GM18873 (cell line): ENCODE measurements at regions not wholly inside any gene's neighbourhood (a gene's known extent, or its start where the extent isn't known, plus 50 kb on each side); places are given as distances from the start of the nearest gene placed in this dataset.
"Not testable (repeated sequence)": the region's sequence is repeated elsewhere in the genome, so short reads cannot be mapped to it uniquely, and the experiment has no call there.

Experiments
- ATAC-seq: cut with Tn5 transposase; IDR thresholded peaks from one replicate; pipeline ENCODE4 v1.9.1; 2021; ENCODE audit warnings: mild to moderate bottlenecking, moderate library complexity, moderate number of reproducible peaks; ENCODE audit not compliant: unreplicated experiment, low FRiP score

DNA sequence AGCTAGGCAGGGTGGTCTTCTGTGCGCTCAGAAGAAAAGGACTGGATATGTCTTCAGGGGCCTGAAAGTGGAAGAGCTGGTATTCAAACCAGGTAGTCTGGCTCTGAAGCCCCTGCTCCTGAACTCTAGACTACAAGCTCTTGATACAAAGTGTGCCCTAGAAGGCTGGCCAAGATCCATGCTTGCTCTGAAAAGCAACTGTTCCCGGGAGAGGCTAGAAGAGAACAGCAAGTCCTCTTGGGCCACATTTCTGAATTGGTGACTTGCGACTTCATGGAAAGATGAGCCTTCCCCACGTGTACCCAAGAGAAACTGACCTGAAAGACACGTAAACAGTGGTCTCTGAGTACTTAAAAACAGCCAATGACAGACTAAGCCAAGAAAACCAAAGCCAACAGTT is 123.3 kb upstream of the GRIK3 start:
- ATAC-seq, result no peak

DNA sequence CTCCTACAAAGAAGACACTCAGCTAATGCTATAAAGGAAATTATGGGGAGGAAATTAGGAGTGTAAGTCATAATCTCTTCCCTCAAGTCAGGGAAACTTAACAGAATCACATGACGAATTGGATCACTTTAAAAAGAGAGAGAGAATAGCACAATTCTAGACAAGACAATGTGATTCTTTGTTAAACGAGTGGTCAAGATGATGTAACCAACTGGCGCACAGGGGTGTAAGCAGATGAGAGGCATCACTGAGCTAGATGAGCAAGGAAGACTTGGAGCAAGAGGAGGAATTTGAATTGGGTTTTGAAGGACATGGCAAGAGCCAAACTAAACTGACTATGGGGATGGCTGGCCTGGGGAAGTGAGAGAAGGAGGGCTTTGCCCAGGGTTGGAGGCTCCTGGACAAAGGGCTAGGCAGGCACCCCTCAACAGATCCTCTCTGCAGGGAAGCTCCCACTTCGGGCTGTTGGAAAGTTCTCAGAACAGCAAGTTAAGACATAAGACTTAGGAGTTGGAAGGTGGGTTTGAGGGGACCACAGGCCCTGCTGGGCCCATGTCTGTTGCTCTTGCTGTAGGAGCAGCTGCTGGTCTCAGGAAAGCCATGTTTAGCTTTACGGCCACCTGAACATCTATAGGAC is 123.9 kb upstream of the GRIK3 start:
- no peak for ATAC-seq

DNA sequence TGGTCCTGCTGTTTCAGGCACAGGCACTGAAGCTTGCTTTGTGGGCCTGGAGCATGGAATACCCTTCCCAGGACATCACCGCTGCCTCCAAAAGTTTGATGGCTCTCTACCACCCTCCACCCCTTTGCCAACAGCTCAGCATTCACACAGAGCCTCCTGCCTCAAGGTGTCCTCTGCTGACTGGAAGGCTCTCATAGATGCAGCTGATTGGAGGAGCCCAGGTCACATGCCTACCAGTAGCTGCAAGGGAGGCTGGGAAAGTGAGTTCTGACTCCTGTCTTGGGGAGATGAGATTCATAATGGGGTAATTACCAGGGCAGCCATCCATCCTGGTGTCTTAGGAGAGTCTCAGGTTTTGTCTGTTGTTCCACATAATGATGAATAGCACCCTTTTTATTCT is 124.8 kb upstream of the GRIK3 start:
- ATAC-seq, result no peak

DNA sequence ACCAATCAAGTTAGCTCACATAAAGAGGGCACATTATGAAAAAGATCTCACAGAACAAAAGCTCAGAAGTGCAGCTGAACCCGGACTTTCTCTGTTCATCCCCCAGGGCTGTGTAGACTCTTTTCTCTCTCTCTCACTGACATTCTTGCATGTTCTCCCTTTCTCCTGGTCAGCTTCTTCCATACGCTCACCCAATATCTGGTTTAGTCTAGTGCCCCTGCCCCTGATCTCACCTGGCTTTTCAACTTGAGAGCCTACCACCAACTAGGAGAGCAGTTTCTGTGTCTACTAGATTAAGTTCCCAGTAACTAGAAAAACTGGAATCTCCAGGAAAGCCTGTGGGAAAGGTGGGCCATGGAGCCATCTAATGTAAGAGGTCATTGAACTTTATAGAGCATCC is 126.9 kb upstream of the GRIK3 start:
- no peak for ATAC-seq

DNA sequence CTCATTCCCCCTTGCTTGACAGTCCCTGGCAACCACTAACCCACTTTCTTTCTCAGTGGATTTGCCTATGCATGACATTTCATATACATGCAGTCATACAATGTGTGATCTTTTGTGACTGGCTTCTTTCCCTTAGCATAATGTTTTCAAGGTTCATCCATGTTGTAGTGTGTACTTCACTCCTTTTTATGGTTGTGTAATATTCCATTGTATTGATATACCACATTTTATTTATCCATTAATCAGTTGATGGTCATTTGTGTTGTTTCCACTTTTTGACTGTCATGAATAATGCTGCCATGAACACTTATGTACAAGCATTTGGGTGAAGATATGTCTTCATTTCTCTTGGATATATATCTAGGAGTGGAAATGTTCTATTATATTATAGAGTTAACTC is 127.7 kb upstream of the GRIK3 start:
- ATAC-seq, result no peak

DNA sequence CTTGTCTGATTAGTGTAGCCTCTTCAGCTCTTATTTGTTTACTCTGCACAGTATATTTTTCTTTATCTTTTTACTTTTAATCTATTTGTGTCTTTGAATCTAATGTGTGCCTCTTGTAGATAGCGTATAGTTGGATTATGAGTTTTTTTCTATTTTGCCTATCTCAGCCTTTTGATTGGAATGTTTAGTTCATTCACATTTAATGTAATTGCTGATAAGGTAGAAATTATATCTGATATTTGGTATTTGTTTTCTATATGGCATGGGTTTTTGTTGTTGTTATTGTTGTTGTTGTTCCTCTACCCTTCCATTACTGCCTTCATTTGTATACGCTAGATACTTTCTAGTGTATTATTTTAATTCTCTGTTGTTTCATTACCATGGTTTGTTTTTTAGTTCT is 131.7 kb upstream of the GRIK3 start:
- no peak for ATAC-seq

DNA sequence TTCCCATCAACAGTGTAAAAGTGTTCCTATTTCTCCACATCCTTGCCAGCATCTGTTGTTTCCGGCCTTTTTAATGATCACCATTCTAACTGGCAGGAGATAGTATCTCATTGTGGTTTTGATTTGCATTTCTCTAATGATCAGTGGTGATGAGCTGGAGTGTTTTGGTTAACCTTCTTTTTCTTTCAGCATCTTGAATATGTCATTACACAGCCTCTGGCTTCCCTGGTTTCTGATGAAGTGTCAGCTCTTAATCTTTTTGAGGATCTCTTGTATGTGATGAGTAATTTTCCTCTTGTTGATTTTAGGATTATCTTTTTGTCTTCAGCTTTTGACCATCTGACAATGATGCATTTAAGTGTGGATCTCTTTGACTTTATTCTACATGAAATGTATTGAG is 133.2 kb upstream of the GRIK3 start:
- no peak for ATAC-seq

DNA sequence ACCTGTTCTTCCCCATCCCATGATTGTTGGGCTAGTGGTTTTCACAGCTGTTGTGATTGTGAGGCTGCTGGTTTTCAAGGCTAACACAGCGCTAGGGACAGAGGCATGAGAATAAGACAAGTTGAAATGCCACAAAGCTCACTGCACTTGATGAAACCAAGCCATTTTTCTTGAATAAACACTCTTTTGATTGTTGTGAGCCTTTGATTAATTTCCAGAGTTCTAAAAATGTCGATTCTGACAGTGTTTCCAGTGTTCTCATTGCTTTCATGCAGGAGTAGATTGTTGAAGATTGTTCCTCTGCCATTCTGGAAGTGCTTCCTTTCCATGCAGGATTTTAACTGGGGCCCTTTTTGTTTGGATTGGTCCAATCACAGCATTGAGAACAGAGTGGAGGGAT is 134.9 kb upstream of the GRIK3 start:
- no peak for ATAC-seq

DNA sequence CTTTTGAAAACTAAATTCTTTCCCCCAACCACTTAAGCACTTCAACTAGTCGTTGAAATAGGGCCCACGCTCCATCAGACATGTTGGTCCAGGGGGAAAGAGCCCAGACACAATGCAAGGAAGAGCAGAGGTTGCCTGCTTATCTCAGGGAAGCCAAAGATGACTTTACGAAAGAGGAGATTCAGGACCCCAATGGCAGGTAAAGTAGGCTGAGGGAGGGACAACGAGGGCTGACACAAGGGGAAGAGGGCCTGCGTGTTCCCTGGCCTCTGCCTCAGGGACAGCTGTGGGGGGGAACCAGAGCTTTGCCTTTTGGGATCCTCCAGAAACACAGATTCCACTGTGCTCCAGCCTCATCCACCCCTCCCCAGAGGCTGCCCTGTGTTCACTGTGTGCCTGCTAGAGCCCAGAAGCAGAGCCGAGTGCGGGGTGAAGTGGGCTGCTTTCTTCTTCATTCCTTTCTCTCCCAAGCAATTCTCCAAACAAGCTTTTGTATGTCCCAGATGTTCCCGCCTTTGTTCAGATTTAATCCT is 135.5 kb upstream of the GRIK3 start:
- ATAC-seq, result no peak

DNA sequence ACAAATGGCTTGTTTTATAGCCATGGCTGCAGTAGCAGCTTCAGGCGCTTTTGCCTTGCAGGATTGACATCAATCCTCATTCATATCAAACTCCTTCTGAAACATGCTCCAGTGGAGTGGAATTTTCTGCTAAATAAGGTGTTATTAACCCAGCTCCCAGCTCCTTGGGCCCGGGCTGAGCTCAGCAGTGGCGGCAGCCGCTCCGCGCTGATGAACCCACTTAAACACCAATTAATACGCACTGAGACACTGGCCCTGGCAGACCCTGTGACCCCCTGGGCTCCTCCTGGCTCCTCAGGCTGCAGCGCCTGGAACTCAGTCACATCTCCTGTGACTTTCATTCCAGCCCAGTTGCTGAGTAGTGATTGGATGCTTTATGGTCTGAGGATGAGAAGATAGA is 137.4 kb upstream of the GRIK3 start:
- ATAC-seq, result no peak

DNA sequence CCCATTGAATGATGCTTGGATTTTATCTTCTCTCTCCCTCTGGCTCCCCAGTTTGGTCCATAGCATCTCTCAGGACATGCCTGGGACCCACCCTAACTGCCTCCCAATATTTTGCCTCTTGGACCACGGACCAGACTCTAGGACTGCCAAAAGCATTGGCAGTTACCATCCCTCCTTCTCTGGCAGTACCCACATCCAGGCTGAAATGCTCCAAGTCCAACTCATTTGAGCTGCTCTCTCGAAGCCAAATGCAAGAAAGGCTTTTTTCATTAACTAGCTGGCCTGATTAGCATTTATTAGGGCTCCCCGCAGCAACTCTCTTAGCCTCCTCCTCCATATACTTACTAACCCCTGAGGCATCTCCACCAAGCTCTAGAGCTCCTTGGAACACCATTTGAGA is 140.0 kb upstream of the GRIK3 start:
- ATAC-seq, result no peak

DNA sequence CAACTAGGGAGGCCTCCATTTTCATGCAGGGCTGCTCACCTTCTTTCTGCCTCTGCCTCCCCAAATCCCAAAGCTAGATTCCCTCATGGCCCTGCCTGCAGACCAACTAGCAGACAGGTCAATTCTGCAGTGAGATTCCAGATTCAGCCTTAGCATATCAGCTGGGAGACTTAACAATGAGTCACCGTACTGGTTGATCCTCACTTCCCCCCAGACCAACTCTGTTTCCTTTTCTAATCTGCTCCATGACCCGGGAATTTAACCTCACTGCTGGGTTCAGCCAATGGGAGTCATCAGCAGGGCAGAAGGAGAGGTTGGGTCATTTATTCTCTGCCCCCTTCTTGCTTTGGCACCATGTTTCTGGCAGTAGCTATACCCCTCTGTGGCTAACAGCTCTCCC is 140.6 kb upstream of the GRIK3 start:
- ATAC-seq, result no peak

DNA sequence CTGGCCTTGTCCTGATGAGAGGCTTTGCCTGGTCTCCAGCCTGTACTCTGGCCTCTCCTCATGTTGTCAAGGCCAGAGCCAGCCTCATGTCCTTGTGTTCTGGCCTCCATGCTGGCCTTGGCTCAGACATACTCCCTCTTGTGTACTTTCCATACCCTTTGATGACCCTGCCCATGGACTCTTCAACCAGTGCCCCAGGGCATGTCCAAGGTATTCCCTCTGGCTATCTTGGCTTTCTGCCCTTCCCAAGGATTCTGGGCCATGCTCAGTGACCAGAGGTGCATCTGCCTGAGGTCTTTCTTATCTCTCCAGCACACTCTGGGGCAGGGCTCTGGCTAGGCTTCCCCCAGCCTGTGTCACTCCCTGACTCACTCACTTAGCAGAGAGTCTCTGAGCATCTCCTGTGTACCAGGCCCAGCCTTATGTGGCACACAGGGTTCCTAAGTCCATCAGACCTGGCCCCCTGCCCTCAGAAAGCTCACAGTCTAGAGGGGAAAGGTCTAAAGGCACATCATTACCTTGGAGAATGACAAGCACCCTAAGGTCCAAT is 141.4 kb upstream of the GRIK3 start:
- no peak for ATAC-seq

DNA sequence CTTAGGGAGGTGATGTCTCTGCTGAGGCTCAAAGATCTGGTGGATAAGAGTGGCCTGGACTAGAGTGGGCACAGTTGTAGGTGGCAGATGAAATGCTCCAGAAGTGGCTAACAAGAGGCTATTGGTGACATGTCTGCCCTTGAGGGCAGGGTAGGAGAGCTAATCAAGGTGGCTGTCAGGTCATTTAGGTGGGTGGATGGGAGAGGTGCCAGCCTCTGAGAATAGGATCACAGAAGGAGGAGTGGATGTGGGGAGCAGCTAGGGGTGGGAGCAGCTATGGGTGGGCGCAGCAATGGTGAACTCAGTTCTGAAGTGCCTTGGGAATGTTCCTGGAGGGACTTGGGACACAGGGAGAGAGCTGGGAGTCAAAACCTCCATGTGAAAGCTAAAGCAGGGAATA is 142.0 kb upstream of the GRIK3 start:
- ATAC-seq, result no peak

DNA sequence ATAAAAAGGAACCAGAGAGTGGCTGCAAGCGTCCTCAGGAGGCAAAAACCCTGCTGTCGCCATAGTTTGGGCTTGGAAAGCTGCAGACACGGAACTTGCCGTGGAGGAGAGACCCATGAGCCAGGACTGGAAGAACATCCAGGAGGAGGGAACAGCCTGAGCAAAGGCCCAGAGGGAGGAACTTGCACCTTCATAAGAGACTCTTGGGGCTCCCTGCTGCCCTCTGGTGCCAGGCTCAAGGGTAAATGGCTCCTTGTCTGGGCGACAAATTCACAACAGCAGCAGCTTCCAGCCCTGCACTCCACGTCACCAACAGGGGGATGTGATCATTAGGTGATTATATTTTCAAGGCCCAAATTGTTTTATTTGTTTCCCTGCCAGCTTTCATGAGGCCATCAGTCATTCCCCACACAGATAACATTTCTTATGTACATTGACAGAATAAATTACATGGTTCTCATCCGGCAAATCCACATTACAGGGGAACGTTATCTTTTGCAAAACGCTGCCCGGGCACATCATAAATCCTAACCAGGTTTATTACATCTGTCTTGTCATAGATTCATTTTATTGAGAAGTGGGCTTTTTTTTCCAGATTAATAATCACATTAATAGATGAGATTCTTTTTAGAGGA is 143.0 kb upstream of the GRIK3 start:
- no peak for ATAC-seq

DNA sequence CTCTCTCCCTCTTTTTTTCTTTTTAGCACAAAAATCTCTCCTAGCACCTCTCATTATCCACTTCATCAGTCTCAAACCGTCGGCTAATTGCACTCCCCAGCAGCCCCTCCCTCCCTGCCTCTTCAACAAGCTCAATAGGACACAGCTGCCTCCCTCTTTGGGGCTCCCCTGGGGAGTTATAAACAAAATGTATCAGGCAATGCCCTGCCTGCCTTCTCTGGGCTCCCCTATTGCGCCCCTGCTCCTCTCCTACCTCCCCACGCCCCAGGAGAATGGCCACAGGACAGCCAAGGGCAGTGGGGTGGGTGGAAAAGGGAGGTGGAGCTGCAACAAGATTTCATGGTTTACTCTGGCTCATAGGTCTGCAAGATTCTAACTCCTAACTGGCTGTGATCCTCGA is 147.1 kb upstream of the GRIK3 start:
- no peak for ATAC-seq

DNA sequence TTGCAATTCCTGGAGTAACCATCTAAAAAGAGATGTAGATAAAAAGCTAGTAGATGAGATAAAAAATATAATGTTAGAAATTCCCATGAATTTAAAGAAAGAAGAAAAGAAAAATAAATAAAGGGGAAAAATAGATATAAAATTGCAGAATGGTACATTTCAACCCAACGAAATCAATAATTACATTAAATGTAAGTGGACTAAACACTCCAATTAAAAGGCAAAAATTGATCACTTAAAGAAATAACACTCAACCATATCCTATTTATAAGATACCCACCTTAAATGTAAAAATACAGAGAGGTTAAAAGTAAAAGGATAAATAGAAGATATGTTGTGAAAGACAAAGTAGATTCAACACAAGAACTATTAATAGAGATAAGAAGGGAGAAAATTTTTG is 150.5 kb upstream of the GRIK3 start:
- ATAC-seq, result no peak

DNA sequence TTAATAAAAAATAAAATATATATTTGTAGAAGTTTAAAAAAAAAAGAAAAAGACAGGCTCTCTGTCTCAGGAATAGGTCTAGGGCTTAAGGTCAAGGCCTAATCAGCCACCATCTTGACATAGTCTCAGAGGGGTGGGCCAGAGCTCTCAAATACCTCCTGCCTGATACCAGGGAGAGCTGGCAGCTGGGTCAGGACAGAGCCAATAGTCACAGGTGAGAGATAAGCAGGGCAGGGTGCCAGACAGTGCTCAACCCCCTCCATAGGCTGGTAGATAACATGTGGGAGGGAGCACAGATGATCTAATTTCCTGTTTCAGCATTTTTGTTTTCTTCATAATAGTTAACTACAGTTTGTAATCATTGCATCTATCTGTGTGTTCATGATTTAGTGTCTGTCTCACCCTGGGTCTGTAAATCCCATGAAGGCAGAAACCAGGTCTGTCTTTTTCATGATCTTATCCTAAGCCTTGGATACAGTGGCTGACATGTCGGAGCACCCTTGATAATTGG is 152.0 kb upstream of the GRIK3 start:
- ATAC-seq, result no peak

DNA sequence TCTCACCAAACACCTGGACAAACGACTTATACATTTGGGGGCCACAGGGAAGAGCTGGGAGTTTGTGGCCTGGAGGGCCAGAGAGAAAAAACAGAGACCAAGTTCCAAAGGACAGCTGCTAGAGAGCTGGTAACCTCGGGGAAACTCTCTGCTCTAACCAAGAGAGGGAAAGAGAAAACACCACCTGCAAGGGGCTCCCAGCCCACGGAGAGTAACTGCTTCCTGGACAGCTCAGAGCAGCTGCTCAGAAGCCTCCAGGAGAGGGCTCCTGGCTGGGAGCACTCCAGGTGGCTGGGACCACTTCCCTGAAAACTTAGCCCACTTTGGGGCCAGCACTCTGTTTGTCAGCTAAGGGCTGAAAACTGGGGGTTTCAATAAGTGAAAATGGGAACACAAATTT is 154.8 kb upstream of the GRIK3 start:
- no peak for ATAC-seq

DNA sequence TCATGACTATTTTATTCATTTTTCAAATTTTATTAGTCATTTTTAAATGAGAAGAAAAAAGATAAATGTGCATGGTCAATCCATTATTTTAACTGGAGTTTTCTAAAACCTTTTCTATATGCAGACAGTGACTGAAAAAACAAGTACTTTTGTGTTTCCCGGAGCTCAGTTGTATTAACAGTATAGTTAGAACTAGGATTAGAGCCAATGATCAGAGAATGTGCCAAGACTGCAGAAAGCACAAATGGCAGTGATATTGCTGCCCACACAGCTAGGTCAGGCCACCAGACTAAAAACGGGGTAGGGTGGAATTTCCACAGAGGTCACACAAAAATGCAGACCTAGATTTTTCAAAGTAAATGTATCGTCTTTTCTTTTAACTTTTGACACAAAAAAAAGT is 163.1 kb upstream of the GRIK3 start:
- ATAC-seq, result no peak

DNA sequence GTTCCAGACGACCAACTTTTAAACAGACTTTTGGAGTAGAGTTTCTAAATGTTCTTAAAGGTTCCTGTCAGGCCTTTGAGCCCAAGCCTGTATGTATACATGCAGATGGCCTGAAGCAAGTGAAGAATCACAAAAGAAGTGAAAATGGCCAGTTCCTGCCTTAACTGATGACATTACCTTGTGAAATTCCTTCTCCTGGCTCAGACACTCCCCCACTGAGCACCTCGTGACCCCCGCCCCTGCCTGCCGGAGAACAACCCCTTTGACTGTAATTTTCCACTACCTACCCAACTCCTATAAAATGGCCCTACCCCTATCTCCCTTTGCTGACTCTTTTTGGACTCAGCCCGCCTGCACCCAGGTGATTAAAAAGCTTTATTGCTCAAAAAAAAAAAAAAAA is 180.0 kb upstream of the GRIK3 start:
- ATAC-seq, result not testable (repeated sequence)

DNA sequence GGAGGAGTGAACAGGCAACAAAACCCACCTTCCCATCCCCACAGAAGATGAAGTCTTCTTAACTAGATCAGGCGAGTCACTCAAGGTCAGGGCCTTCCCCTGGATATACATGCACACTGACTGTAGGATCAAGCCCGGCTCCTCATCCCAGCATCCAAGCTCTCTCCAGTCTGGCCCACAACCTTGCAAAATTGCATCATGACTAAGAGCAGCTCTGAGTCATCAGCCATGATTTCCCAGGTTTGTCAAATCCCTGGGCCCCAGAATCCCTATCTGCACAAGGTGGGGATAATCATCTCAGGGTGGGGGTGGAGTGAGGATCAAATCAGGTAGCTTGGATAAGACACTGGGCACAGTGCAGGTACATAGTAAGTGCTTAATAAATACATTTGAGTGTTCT is 199.3 kb upstream of the GRIK3 start:
- no peak for ATAC-seq
